SK-N-SH (cell line): ENCODE measurements at regions not wholly inside any gene's neighbourhood (a gene's known extent, or its start where the extent isn't known, plus 50 kb on each side); places are given as distances from the start of the nearest gene placed in this dataset.

Experiments used
- CTCF ChIA-PET: fragments of 300-600, 350-600 bp; formaldehyde crosslinking; extraction: SDS; loops from one replicate; lab custom pipeline; 2021; lab: Yijun Ruan, JAX
- POLR2A ChIA-PET: fragments of 350-600 bp; sonication (Branson Sonifier 250); formaldehyde crosslinking; extraction: SDS; loops from one replicate; lab custom pipeline; 2020; ENCODE audit warnings: antibody characterized with exemption, inconsistent platforms; lab: Yijun Ruan, JAX
- DNase-seq: peaks from one replicate; pipeline ENCODE4 v3.0.0; 2012
- H2AFZ ChIP-seq: fragments of 200-600 bp; sonication (generic); 2 replicates; pipeline ENCODE4 v1.8.1; 2016; ENCODE audit warnings: antibody characterized with exemption, mild to moderate bottlenecking, low read depth
- H3F3A ChIP-seq: fragments of 200-600 bp; sonication (generic); replicated peaks from 2 replicates; pipeline ENCODE3; 2016; ENCODE audit warnings: antibody characterized with exemption, mild to moderate bottlenecking; ENCODE audit not compliant: insufficient read depth
- H3K27ac ChIP-seq, 2 experiments: fragments of 200-500 bp in 1 of 2; fragments of 200-600 bp in 1 of 2; sonication (Bioruptor generic) in 1 of 2; sonication (generic), shearing (Covaris generic) in 1 of 2; 2 replicates each; pipeline versions ENCODE4 v1.5.1 to v1.6.1; 2014 to 2016; ENCODE audit warnings: low read depth in 2 of 2, inconsistent platforms in 1 of 2, low read length in 1 of 2, mild to moderate bottlenecking in 1 of 2, mixed read lengths in 1 of 2
- H3K27me3 ChIP-seq: fragments of 200-600 bp; sonication (generic), shearing (Covaris generic); 2 replicates; pipeline ENCODE4 v1.6.1; 2016; ENCODE audit warnings: mixed run types; ENCODE audit not compliant: insufficient read depth
- H3K36me3 ChIP-seq, 2 experiments: fragments of 200-500 bp in 1 of 2; fragments of 200-600 bp in 1 of 2; sonication (Bioruptor generic) in 1 of 2; sonication (generic) in 1 of 2; replicated peaks in 1 of 2; 2 replicates each; pipeline versions ENCODE3 to v1.5.1; 2014 to 2016; ENCODE audit warnings: low read length in 1 of 2, mild to moderate bottlenecking in 1 of 2; ENCODE audit not compliant: insufficient read depth in 2 of 2, control insufficient read depth in 1 of 2
- H3K4me1 ChIP-seq, 2 experiments: fragments of 200-500 bp in 1 of 2; fragments of 200-600 bp in 1 of 2; sonication (Bioruptor generic) in 1 of 2; sonication (generic), shearing (Covaris generic) in 1 of 2; 2 replicates each; pipeline versions ENCODE4 v1.5.1 to v1.6.1; 2014 to 2016; ENCODE audit warnings: low read depth in 1 of 2, low read length in 1 of 2, mixed run types in 1 of 2; ENCODE audit not compliant: insufficient read depth in 2 of 2, control insufficient read depth in 1 of 2
- H3K4me2 ChIP-seq: fragments of 200-600 bp; sonication (generic), shearing (Covaris generic); 2 replicates; pipeline ENCODE4 v1.6.1; 2017; ENCODE audit warnings: mixed run types
- H3K4me3 ChIP-seq, 2 experiments: fragments of 200-500 bp in 1 of 2; fragments of 200-600 bp in 1 of 2; sonication (Bioruptor generic) in 1 of 2; sonication (generic), shearing (Covaris generic) in 1 of 2; 2 replicates each; pipeline versions ENCODE4 v1.5.1 to v1.8.1; 2014 to 2016; ENCODE audit warnings: low read depth in 2 of 2, inconsistent platforms in 1 of 2, low read length in 1 of 2, mild to moderate bottlenecking in 1 of 2, mixed read lengths in 1 of 2, moderate library complexity in 1 of 2
- H3K79me2 ChIP-seq: fragments of 200-600 bp; sonication (generic); 2 replicates; pipeline ENCODE4 v1.8.1; 2017; ENCODE audit warnings: mild to moderate bottlenecking; ENCODE audit not compliant: insufficient read depth
- H3K9ac ChIP-seq: fragments of 200-600 bp; sonication (generic); 2 replicates; pipeline ENCODE4 v1.6.1; 2017; ENCODE audit warnings: mixed run types
- H3K9me2 ChIP-seq: fragments of 200-600 bp; sonication (generic); 2 replicates; pipeline ENCODE4 v1.6.1; 2017; ENCODE audit warnings: mixed run types
- H3K9me3 ChIP-seq: fragments of 200-600 bp; sonication (generic); 2 replicates; pipeline ENCODE4 v1.6.1; 2017; ENCODE audit warnings: mixed run types, mild to moderate bottlenecking, moderate library complexity
- H4K20me1 ChIP-seq: fragments of 200-600 bp; sonication (generic); 2 replicates; pipeline ENCODE4 v1.6.1; 2017; ENCODE audit warnings: mild to moderate bottlenecking, mixed run types; ENCODE audit not compliant: insufficient read depth
- EP300 ChIP-seq, 2 experiments: IDR thresholded peaks; 2 replicates each; pipeline versions ENCODE4 v1.4.0 to v1.6.1; 2012; ENCODE audit warnings: borderline replicate concordance in 1 of 2, low read depth in 1 of 2, low read length in 1 of 2
- GABPA ChIP-seq: IDR thresholded peaks from 2 replicates; pipeline ENCODE4 v1.4.0; 2012; ENCODE audit warnings: low read depth, mild to moderate bottlenecking
- GATA2 ChIP-seq: sonication (generic); formaldehyde crosslinking; IDR thresholded peaks from 2 replicates; pipeline ENCODE4 v1.5.0; 2020; ENCODE audit warnings: mild to moderate bottlenecking, missing genetic modification reagents
- JUND ChIP-seq: IDR thresholded peaks from 2 replicates; pipeline ENCODE4 v1.4.0; 2012
- RAD21 ChIP-seq: IDR thresholded peaks from 2 replicates; pipeline ENCODE4 v1.6.1; 2012; ENCODE audit warnings: mild to moderate bottlenecking, low read length
- RXRA ChIP-seq: IDR thresholded peaks from 2 replicates; pipeline ENCODE4 v1.4.0; 2012; ENCODE audit warnings: low read depth, mild to moderate bottlenecking, borderline replicate concordance
- SMC3 ChIP-seq: IDR thresholded peaks from 2 replicates; pipeline ENCODE4 v1.6.1; 2012; ENCODE audit warnings: low read depth, low read length, improper control_type of control experiment
- TEAD4 ChIP-seq: IDR thresholded peaks from 2 replicates; pipeline ENCODE4 v1.4.0; 2012; ENCODE audit warnings: mild to moderate bottlenecking, borderline replicate concordance; ENCODE audit not compliant: insufficient read depth
- WGBS: methylation state at CpG from one replicate; pipeline ENCODE4 v1.1.6; 2017; ENCODE audit warnings: low lambda C conversion rate; 5-methylcytosine and 5-hydroxymethylcytosine counted together
- TF ChIP-seq, protein P1 (sequence below): fragments of 200-600 bp; sonication (generic); IDR thresholded peaks from 2 replicates; pipeline ENCODE4 v1.6.1; 2017; ENCODE audit warnings: antibody characterized with exemption, mild to moderate bottlenecking, moderate library complexity
- TF ChIP-seq, protein P2 (sequence below): fragments of 150-350 bp; IDR thresholded peaks from 2 replicates; pipeline ENCODE4 v1.6.1; 2017; ENCODE audit warnings: antibody characterized with exemption, low read length, low read depth, borderline replicate concordance

DNA sequence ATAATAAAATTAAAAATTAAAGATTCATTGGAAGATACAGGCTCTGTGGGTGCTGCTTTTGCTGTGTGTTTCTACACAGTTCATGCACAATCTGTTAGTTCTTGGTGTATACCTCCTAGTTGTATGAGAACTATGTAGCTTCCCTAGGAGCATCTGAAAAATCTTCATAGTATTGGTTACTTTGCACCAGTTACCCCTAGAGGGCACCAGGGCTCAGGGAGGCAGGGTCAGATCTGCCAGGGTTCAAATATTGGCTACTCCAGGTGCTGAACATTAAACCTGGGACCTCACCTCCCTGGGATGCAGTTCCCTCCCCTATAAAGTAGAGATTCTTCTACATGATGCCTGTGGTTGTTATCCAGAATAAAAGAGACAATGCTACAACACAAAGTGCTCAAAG, 583.0 kb upstream of the CDH11 start:
- Histone ChIP-seq H3K9me3 (no peaks in the 10 kb centered on the region), H3K4me2 (no peak overlapping the region), H3F3A (no peaks in the 10 kb centered on the region), H3K27ac (no peak overlapping the region), H3K4me3 (no peak overlapping the region; a peak in 1 of 4 replicates), H4K20me1 (no peaks in the 10 kb centered on the region), H3K9me2 (no peaks in the 10 kb centered on the region), H3K27me3 (no peaks in the 10 kb centered on the region), H3K9ac (no peak overlapping the region), H3K36me3 (no peaks in the 10 kb centered on the region), H3K79me2 (no peaks in the 10 kb centered on the region), H3K4me1 (peaks cover 9 to 12% of the 10 kb centered on the region in 2 experiments; a peak in 3 of 4 replicates), H2AFZ (no peak overlapping the region)
- DNase-seq, result no peak
- TF ChIP-seq TEAD4 (no peak), SMC3 (peak; percentile 34), JUND (no peak), GABPA (no peak), RXRA (no peak), RAD21 (peak; percentile 57)
- TF ChIP-seq, protein P1, sequence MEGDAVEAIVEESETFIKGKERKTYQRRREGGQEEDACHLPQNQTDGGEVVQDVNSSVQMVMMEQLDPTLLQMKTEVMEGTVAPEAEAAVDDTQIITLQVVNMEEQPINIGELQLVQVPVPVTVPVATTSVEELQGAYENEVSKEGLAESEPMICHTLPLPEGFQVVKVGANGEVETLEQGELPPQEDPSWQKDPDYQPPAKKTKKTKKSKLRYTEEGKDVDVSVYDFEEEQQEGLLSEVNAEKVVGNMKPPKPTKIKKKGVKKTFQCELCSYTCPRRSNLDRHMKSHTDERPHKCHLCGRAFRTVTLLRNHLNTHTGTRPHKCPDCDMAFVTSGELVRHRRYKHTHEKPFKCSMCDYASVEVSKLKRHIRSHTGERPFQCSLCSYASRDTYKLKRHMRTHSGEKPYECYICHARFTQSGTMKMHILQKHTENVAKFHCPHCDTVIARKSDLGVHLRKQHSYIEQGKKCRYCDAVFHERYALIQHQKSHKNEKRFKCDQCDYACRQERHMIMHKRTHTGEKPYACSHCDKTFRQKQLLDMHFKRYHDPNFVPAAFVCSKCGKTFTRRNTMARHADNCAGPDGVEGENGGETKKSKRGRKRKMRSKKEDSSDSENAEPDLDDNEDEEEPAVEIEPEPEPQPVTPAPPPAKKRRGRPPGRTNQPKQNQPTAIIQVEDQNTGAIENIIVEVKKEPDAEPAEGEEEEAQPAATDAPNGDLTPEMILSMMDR, result peak; percentile 44
- TF ChIP-seq, protein P2, sequence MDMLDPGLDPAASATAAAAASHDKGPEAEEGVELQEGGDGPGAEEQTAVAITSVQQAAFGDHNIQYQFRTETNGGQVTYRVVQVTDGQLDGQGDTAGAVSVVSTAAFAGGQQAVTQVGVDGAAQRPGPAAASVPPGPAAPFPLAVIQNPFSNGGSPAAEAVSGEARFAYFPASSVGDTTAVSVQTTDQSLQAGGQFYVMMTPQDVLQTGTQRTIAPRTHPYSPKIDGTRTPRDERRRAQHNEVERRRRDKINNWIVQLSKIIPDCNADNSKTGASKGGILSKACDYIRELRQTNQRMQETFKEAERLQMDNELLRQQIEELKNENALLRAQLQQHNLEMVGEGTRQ, result no peak
- ChIA-PET POLR2A (no interaction called here), CTCF (interaction anchor here (0.6 to 1.0 kb wide), 3 partner anchors 8 to 128 kb away, joined by 3 read pairs; no protein-coding TSS in a partner anchor)

DNA sequence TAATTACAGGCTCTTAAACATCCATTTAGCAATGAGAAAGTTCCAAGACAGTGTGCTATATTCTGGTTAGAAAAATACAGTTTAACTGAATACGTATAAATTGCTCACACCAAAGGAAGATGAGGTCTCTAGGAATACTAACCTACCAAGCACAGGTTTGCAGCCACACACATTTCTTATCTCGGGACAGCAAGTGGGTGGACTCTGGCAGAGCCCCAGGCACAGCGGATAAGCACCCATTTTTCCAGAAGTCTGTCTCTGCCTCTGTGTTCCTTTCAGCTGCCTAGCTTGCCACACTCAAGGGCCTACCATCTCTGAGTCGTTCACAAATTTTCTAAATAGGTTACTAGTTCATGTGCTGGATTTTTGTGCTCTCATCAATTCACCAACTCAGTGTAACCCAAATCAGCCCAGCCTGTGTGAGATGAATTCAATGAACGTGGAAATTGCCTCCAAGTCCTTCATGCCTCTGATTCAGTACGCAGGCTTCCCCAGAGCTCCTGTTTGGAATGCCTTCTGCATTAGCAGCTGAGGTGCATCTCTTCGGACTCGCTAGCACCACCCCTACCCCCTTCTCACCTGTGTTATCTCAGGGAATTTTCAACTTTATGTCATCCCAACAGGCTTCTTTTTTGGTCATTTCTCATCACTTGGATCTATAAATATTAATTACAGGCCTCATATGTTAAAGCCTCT, 581.0 kb upstream of the CDH11 start:
- Histone ChIP-seq H3K4me3 (no peak overlapping the region), H3F3A (no peaks in the 10 kb centered on the region), H3K4me2 (no peak overlapping the region), H3K4me1 (peaks cover 12 to 16% of the 10 kb centered on the region in 2 experiments; a peak in 3 of 4 replicates), H3K79me2 (no peaks in the 10 kb centered on the region), H3K27ac (peak overlapping the region; percentile 29 to 56; a peak in 3 of 4 replicates), H3K9me2 (no peaks in the 10 kb centered on the region), H4K20me1 (no peaks in the 10 kb centered on the region), H2AFZ (no peak overlapping the region), H3K9me3 (no peaks in the 10 kb centered on the region), H3K27me3 (no peaks in the 10 kb centered on the region), H3K36me3 (no peaks in the 10 kb centered on the region), H3K9ac (no peak overlapping the region)
- peak; percentile 38 for DNase-seq
- POLR2A ChIA-PET, result no interaction called here
- CTCF ChIA-PET, result no interaction called here
- 44% methylated on average over 8 of the region's 8 CpGs for WGBS
- TF ChIP-seq GATA2 (CRISPR knock-in tag) (0 out of 2 replicates have a peak, but pooled peaks have one; percentile 14), EP300 (IDR thresholded peaks at IDR 0.05; ENCODE audit: borderline replicate concordance in 1 of 2, low read depth in 1 of 2, low read length in 1 of 2) (0 out of 4 replicates have a peak, but pooled peaks of 1 of the 2 experiments have one; percentile 7), RAD21 (no peak)
